ENCODE measurements at regions not wholly inside any gene's neighbourhood (a gene's known extent, or its start where the extent isn't known, plus 50 kb on each side); places are given as distances from the start of the nearest gene placed in this dataset.

DNA sequence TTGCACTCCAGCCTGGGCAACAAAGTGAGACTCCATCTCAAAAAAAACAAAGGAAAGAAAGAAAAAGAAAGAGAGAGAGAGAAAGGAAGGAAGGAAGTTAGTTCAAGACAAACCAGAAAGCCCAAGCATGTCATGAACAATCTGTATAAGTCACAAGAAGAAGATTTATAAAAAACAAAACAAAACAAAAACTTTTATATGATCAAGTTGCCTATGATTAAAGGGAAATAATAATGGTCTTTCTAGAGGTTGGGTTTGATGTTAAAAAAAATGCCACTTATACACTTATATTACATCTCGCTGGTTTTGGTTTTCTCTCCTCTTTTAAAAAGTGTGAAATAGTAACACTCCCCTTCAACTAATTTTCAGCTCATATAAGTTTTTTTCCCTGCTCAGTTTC lies 146.2 kb upstream of the CARMIL1 start:
- TF ChIP-seq, protein P1, sequence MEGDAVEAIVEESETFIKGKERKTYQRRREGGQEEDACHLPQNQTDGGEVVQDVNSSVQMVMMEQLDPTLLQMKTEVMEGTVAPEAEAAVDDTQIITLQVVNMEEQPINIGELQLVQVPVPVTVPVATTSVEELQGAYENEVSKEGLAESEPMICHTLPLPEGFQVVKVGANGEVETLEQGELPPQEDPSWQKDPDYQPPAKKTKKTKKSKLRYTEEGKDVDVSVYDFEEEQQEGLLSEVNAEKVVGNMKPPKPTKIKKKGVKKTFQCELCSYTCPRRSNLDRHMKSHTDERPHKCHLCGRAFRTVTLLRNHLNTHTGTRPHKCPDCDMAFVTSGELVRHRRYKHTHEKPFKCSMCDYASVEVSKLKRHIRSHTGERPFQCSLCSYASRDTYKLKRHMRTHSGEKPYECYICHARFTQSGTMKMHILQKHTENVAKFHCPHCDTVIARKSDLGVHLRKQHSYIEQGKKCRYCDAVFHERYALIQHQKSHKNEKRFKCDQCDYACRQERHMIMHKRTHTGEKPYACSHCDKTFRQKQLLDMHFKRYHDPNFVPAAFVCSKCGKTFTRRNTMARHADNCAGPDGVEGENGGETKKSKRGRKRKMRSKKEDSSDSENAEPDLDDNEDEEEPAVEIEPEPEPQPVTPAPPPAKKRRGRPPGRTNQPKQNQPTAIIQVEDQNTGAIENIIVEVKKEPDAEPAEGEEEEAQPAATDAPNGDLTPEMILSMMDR (IDR thresholded peaks at IDR 0.05), result no peak
- no peak for TF ChIP-seq POLR2A (IDR thresholded peaks at IDR 0.05)

Data from lower leg skin (tissue), 3 donors.